ENCODE measurements at regions not wholly inside any gene's neighbourhood (a gene's known extent, or its start where the extent isn't known, plus 50 kb on each side); places are given as distances from the start of the nearest gene placed in this dataset.
"Not testable (repeated sequence)": the region's sequence is repeated elsewhere in the genome, so short reads cannot be mapped to it uniquely, and the experiment has no call there.

DNA sequence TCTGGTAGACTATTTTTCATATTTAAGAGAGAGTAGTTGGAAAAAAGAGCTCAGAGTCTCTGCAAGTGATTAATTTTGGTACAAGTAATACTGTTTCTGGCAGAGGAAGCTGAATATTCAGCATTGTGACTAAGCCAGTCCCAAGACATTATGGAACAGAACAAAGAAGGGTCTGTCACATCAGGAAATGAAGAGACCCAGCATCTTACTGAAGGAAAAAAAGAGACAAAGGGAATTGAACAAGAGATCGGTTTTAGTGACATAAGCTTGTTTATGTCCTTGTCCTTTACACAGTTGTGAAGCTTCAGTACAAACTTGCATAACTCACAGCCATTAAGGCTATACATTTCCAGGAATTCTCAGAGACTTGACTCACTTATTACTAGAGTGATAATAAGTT, 568.5 kb upstream of the SLC8A1 start:
- Histone ChIP-seq H3K4me1 (ENCODE audit: insufficient read depth, low read length) (no peaks in the 10 kb centered on the region), H3K9me3 (ENCODE audit: control insufficient read depth, insufficient read depth, low read length) (no peaks in the 10 kb centered on the region), H3K36me3 (ENCODE audit: insufficient read depth, low read length) (no peaks in the 10 kb centered on the region), H3K9ac (ENCODE audit: low read depth, low read length) (no peak overlapping the region)

DNA sequence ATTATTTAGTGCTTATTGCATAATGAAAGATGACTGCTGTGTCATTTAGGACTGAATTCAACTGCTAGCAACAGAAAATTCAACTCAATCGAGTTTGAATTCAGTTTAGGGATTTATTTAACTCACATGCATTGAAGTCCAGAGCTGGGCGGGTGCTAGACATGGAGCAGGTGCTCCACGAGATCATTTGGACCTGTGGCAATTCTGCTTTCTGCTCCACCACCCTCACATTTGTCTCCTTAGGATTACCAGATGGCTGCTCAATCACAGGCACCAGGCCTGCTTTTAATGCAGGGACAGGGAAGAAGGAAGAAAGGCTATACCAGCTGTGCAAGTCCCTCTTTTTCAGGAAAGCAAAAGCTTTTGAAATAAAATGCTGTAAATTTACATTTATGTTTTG, 572.9 kb upstream of the SLC8A1 start:
- Histone ChIP-seq H3K9me3 (ENCODE audit: control insufficient read depth, insufficient read depth, low read length) (no peaks in the 10 kb centered on the region), H3K4me1 (ENCODE audit: insufficient read depth, low read length) (no peaks in the 10 kb centered on the region), H3K9ac (ENCODE audit: low read depth, low read length) (no peak overlapping the region), H3K36me3 (ENCODE audit: insufficient read depth, low read length) (no peaks in the 10 kb centered on the region)

GRCh38 chr2:41026613-41027012, 574.7 kb upstream of the SLC8A1 start:
- Histone ChIP-seq H3K36me3 (ENCODE audit: insufficient read depth, low read length) (no peaks in the 10 kb centered on the region), H3K9me3 (ENCODE audit: control insufficient read depth, insufficient read depth, low read length) (peaks cover 5% of the 10 kb centered on the region; the same call in 1 of the 2 replicates), H3K4me1 (ENCODE audit: insufficient read depth, low read length) (no peaks in the 10 kb centered on the region), H3K9ac (ENCODE audit: low read depth, low read length) (no peak overlapping the region)

- no peak overlapping the region for H3K9ac ChIP-seq (ENCODE audit: low read depth, low read length)
- no peaks in the 10 kb centered on the region for H3K36me3 ChIP-seq (ENCODE audit: insufficient read depth, low read length)
- no peaks in the 10 kb centered on the region for H3K4me1 ChIP-seq (ENCODE audit: insufficient read depth, low read length)
- peaks cover 5% of the 10 kb centered on the region; the same call in 1 of the 2 replicates for H3K9me3 ChIP-seq (ENCODE audit: control insufficient read depth, insufficient read depth, low read length)
Observed at GRCh38 chr2:41027095-41027494, 575.2 kb upstream of the SLC8A1 start.

- Histone ChIP-seq H3K9ac (ENCODE audit: low read depth, low read length) (no peak overlapping the region), H3K36me3 (ENCODE audit: insufficient read depth, low read length) (no peaks in the 10 kb centered on the region), H3K9me3 (ENCODE audit: control insufficient read depth, insufficient read depth, low read length) (peaks cover 5% of the 10 kb centered on the region; the same call in 1 of the 2 replicates), H3K4me1 (ENCODE audit: insufficient read depth, low read length) (peaks cover 6% of the 10 kb centered on the region)
Observed at GRCh38 chr2:41031282-41031681, 579.4 kb upstream of the SLC8A1 start.

DNA sequence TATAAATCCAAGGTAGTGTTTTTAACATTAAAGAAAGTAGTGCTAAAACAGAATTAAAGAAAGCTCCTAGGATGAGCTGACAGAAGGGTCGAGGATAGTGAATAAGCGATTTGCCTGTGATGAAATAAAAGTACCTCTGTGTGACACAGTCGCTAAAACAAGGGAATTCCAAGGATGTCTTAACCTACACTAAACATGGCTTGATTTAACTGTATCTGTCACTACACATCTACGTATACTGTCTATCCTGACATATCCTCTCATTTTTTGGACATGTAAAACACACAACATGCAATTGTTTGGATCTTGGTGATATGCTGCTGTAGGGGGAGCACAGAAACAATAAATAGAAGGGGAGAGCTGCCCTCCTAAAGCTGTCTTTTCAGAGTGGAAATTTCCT, 580.8 kb upstream of the SLC8A1 start:
- no peaks in the 10 kb centered on the region for H3K36me3 ChIP-seq (ENCODE audit: insufficient read depth, low read length)
- peaks cover 6% of the 10 kb centered on the region for H3K4me1 ChIP-seq (ENCODE audit: insufficient read depth, low read length)
- H3K9ac ChIP-seq (ENCODE audit: low read depth, low read length) = no peak overlapping the region
- H3K9me3 ChIP-seq (ENCODE audit: control insufficient read depth, insufficient read depth, low read length) = peaks cover 5% of the 10 kb centered on the region; the same call in 1 of the 2 replicates

DNA sequence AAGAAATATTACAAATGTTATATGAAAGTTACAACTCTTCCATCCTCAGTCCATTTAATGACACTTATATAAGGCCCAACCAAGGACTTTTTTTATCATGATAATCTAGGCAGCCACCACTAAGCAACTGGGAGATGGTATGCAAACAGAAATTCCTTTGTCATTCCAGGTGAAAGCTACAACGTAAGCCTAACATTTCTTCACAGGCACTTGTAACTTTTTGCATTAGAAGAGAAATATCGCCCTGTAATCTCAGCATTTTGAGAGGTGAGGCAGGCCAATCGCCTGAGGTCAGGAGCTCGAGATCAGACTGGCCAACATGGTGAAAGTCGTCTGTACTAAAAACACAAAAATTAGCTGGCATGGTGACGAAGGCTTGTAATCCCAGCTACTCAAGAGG, 581.2 kb upstream of the SLC8A1 start:
- no peaks in the 10 kb centered on the region for H3K36me3 ChIP-seq (ENCODE audit: insufficient read depth, low read length)
- H3K4me1 ChIP-seq (ENCODE audit: insufficient read depth, low read length) = peaks cover 8% of the 10 kb centered on the region
- no peak overlapping the region for H3K9ac ChIP-seq (ENCODE audit: low read depth, low read length)
- peaks cover 5% of the 10 kb centered on the region; the same call in 1 of the 2 replicates for H3K9me3 ChIP-seq (ENCODE audit: control insufficient read depth, insufficient read depth, low read length)

DNA sequence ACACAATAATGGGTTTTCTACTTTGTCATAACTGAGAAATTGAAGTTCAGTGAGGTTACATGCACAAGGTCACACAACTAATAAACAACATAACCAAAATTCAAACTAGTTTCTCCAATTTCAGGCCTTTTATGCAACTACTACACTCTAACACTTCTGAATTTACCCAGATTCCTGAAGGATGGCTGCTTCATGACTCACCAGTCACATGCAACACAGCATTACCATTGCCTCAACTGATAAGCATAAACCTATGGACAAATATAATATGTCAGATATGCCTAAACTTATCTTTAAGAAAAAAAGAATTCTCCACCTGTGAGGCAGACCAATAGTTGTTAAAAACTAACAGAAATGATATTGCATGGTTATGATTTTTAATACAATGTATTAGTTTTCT, 586.5 kb upstream of the SLC8A1 start:
- no peaks in the 10 kb centered on the region; the same call in 1 of the 2 replicates for H3K9me3 ChIP-seq (ENCODE audit: control insufficient read depth, insufficient read depth, low read length)
- no peaks in the 10 kb centered on the region for H3K36me3 ChIP-seq (ENCODE audit: insufficient read depth, low read length)
- H3K4me1 ChIP-seq (ENCODE audit: insufficient read depth, low read length) = 0 out of 2 replicates have a peak, but pooled peaks cover 4% of the 10 kb centered on the region
- no peak overlapping the region for H3K9ac ChIP-seq (ENCODE audit: low read depth, low read length)

GRCh38 chr2:41039750-41040149, 587.9 kb upstream of the SLC8A1 start:
- not testable (repeated sequence) for H3K9ac ChIP-seq (ENCODE audit: low read depth, low read length); H3K36me3 ChIP-seq (ENCODE audit: insufficient read depth, low read length); H3K4me1 ChIP-seq (ENCODE audit: insufficient read depth, low read length); H3K9me3 ChIP-seq (ENCODE audit: control insufficient read depth, insufficient read depth, low read length)

- no peaks in the 10 kb centered on the region; the same call in 1 of the 2 replicates for H3K9me3 ChIP-seq (ENCODE audit: control insufficient read depth, insufficient read depth, low read length)
- H3K36me3 ChIP-seq (ENCODE audit: insufficient read depth, low read length) = no peaks in the 10 kb centered on the region
- 0 out of 2 replicates have a peak, but pooled peaks cover 4% of the 10 kb centered on the region for H3K4me1 ChIP-seq (ENCODE audit: insufficient read depth, low read length)
- H3K9ac ChIP-seq (ENCODE audit: low read depth, low read length) = no peak overlapping the region
Observed at GRCh38 chr2:41040782-41041520, 589.1 kb upstream of the SLC8A1 start.

- H3K36me3 ChIP-seq (ENCODE audit: insufficient read depth, low read length) = no peaks in the 10 kb centered on the region
- H3K4me1 ChIP-seq (ENCODE audit: insufficient read depth, low read length) = 0 out of 2 replicates have a peak, but pooled peaks cover 4% of the 10 kb centered on the region
- H3K9ac ChIP-seq (ENCODE audit: low read depth, low read length) = no peak overlapping the region
- H3K9me3 ChIP-seq (ENCODE audit: control insufficient read depth, insufficient read depth, low read length) = no peaks in the 10 kb centered on the region; the same call in 1 of the 2 replicates
Observed at GRCh38 chr2:41042343-41042742, 590.5 kb upstream of the SLC8A1 start.

DNA sequence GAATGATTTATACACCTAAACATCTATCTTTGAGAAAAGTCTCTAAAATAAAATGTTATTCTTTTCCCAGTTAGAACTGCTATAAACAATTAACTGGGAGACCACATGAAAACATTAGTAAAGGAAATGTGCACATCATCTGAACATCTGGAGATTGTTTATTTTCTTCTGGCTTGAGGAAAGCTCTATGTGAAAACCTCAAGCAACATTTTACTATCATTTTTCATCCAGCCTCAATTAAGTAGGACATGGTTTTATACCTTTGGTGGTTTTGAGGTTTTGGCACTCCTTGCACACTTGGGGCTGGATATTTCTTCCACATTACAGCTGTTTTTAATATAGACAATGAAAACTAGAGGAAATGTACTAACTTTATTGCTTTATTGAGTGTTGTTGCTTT, 609.5 kb upstream of the SLC8A1 start:
- Histone ChIP-seq H3K36me3 (ENCODE audit: insufficient read depth, low read length) (no peaks in the 10 kb centered on the region), H3K9ac (ENCODE audit: low read depth, low read length) (no peak overlapping the region), H3K9me3 (ENCODE audit: control insufficient read depth, insufficient read depth, low read length) (no peaks in the 10 kb centered on the region), H3K4me1 (ENCODE audit: insufficient read depth, low read length) (no peaks in the 10 kb centered on the region; the same call in 1 of the 2 replicates)

- Histone ChIP-seq H3K36me3 (ENCODE audit: insufficient read depth, low read length) (no peaks in the 10 kb centered on the region), H3K9me3 (ENCODE audit: control insufficient read depth, insufficient read depth, low read length) (no peaks in the 10 kb centered on the region), H3K4me1 (ENCODE audit: insufficient read depth, low read length) (no peaks in the 10 kb centered on the region; the same call in 1 of the 2 replicates), H3K9ac (ENCODE audit: low read depth, low read length) (no peak overlapping the region)
Observed at GRCh38 chr2:41062336-41062735, 610.4 kb upstream of the SLC8A1 start.

GRCh38 chr2:41066168-41066567, 614.3 kb upstream of the SLC8A1 start:
- H3K9me3 ChIP-seq (ENCODE audit: control insufficient read depth, insufficient read depth, low read length) = no peaks in the 10 kb centered on the region
- H3K9ac ChIP-seq (ENCODE audit: low read depth, low read length) = no peak overlapping the region
- H3K36me3 ChIP-seq (ENCODE audit: insufficient read depth, low read length) = no peaks in the 10 kb centered on the region
- H3K4me1 ChIP-seq (ENCODE audit: insufficient read depth, low read length) = no peaks in the 10 kb centered on the region; the same call in 1 of the 2 replicates

DNA sequence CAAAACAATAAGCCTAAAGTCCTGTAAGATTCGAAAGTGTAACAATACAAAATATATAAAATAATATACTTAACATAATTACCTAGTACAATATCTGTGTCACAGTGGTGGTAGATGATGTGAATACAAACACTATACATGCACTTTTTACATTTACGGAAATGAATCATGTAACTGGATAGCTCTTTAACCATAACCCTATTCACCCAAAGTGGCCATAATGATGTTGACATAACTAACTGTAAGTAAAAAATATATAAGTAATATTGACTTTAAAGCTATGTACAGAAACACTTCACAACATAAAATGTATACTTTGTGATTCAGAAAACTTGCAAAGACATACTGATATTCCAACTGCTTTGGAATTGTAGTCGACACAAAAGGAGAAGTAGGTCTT, 616.9 kb upstream of the SLC8A1 start:
- H3K9ac ChIP-seq (ENCODE audit: low read depth, low read length) = no peak overlapping the region
- H3K36me3 ChIP-seq (ENCODE audit: insufficient read depth, low read length) = no peaks in the 10 kb centered on the region
- no peaks in the 10 kb centered on the region for H3K9me3 ChIP-seq (ENCODE audit: control insufficient read depth, insufficient read depth, low read length)
- H3K4me1 ChIP-seq (ENCODE audit: insufficient read depth, low read length) = no peaks in the 10 kb centered on the region; the same call in 1 of the 2 replicates

Data from ES-I3 (cell line).